Activated CD4-positive, alpha-beta T cell treated with anti-CD3 and anti-CD28 coated beads, Interleukin-10, Interleukin-2, amounts not matched to agents 100 ng/mL and 50 ng/mL, durations not matched to agents 16 hours and 8 hours (primary cell): ENCODE measurements at regions not wholly inside any gene's neighbourhood (a gene's known extent, or its start where the extent isn't known, plus 50 kb on each side); places are given as distances from the start of the nearest gene placed in this dataset.
A peak's percentile ranks its signal among the peaks of the same experiment; 100 is the strongest.

Source experiments
- DNase-seq: peaks from one replicate; pipeline ENCODE4 v3.0.0-alpha.2; 2020

GRCh38 chr10:107848726-107849360 lies 684.3 kb upstream of the SORCS1 start:
- DNase-seq = no peak

- no peak for DNase-seq
Observed at GRCh38 chr10:107847620-107848019, 683.1 kb upstream of the SORCS1 start.

- no peak for DNase-seq
Observed at GRCh38 chr10:107834706-107835105, 670.2 kb upstream of the SORCS1 start.

GRCh38 chr10:107831772-107832171 lies 667.3 kb upstream of the SORCS1 start:
- no peak for DNase-seq

DNA sequence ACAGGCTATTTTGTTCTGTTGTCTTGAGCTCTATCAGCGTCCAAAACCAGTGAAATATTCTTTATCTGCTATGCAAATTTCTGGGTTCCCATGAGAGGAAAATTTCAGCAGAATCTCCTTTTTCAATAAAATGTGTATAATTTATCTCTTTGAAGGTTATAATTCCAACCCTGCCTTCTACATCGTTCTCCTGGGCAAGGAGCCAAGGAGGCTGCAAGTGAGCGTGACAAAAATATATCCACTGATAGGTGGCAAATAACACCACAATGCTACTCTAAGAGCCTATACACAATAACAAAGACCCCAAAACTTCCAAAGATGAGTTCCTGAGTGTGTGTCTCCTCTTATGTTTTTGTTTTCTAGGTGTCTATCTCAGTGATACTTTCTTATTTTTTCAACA lies 664.7 kb upstream of the SORCS1 start:
- DNase-seq = no peak

DNA sequence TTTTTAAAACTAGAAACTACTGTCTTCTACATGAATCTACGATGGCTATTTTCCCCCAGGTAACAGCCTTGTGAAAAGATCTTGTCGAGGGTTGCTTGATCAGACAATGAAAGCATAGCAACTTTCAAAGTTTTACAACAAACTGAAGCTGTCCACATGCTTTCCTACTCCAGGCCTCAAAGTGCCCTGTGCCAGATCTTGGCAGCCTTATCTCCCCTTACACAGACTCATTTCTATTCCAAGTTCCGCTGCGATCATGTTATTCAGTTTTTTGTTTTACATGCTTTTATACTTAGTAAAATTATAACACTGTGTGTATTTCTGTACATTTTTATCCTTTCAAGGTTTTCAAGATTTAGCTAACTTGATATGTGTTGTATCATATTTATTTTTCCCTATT lies 661.7 kb upstream of the SORCS1 start:
- no peak for DNase-seq

- DNase-seq = peak; percentile 3
Observed at GRCh38 chr10:107814865-107815487, 650.5 kb upstream of the SORCS1 start.

DNA sequence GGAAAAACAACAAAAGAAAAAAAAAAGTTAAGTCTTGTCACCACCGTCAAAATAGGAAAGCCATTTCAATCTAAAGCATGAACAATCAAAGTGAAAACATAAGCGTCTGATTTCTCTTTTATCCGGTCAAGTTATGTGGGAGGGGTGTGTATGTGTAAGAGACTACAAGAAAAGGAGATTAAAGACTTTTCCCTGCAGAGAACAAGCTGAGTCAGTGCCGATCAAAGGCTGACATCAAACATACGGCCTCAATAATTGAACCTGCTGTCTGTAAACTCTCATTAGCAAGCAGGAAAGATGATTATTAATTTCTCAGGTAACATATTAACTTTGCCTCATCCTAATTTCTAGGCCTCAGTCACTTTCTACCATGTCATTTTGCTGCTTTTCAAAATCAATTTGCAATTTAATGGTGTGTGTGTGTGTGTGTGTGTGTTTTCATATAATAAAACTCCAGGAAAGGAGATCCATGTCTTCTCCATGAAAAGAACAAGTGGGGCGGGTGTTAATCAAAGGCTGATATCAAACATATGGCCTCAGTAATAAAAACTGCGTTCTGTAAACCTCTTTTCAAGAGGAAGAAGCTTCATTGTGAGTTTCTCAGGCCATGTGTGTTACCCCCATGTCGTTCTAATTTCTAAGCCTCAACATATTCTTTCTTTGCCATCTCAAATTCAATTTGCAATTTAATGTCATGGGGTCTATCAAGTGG lies 649.1 kb upstream of the SORCS1 start:
- DNase-seq = no peak

GRCh38 chr10:107809889-107810288 lies 645.4 kb upstream of the SORCS1 start:
- no peak for DNase-seq

DNA sequence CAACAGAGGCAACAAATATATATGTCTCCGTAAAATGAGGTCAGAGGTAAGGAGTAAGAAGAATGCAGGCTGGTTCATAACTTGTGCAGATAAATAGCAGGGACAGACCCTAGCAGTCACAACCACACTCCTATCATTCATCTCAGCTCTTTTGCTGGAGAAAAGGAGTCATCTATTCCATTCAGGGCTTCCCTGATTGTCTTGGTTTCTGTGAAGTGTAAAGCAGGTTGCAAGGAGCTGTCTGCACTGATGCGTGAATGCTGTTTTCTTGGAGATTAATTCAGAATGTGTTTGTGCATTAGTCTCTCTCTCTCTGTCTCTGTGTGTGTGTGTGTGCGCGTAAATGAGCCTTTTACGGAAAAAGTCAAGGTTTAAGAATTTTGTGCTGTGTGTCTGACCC lies 643.3 kb upstream of the SORCS1 start:
- DNase-seq = no peak

DNA sequence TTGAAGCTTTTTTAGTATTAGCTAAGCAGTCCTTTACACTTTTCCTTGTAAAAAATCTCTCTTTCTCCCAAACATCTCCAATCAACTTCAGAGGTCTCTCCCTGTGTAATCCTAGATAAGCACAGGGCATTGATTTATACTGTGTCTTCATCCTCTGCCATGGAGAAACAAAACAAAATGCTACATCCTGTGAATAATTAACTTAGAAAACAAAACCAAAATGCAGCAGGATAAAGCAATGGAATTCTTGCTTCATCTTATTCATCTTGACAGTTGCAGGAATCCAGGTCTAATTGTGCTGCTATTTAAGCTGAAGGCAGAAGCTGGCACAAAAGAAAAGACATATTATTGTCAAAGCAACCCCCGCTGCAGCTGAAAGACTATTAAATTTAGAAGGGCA lies 641.5 kb upstream of the SORCS1 start:
- DNase-seq = no peak

DNA sequence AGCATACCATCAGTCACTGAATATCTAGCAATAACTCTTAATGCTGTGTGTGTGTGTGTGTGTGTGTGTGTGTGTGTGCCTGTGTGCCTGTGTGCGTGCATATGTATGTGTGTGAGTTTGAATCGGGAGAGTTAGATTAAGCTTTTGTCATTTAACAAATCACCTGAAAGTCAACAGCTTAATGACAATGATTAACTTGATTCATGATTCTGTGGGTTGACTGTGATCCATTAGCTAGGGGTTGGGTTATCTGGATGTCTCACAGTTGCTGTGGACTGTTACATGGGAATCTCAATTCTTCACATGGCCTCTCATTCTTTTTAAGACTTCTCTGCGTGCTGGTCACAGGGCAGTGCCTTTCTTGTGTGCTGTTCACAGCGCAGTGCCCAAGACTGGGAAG lies 639.0 kb upstream of the SORCS1 start:
- DNase-seq = no peak

DNA sequence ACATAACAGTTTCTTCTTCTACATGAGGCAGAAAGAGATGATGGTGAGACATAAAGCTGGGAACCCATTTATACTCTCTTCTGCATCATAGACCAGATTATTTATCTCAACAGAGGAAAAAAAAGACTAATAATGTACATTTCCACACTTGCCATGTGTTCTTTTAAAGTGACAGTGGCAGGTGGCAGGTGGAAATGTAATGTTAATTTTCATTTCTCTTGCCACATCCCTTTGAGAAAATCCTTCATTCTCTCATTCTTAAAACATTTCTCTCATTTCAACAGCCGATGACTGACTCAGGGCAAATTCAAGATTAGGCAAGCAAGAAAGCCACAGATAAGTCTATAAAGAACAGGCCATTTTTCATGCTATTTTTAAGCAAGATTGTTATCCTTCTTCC lies 635.6 kb upstream of the SORCS1 start:
- no peak for DNase-seq

DNA sequence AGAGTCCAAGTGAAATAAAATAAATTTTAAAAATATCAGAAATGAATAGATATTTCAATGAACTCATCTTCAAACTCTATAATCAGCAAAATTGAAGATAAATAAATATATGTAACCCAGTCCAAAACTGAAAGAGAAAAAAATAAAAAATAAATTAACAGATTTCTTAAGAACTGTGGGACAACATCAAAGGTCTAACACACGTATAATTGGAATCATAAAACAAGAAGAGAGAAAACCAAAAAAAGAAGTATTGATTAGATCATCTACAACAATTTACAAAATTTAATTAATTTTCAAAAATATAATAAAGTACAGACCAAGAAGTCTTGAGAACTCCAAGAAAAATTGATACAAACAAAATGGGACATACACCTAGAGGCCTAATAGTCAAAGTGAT lies 625.8 kb upstream of the SORCS1 start:
- no peak for DNase-seq

GRCh38 chr10:107771066-107771465 lies 606.6 kb upstream of the SORCS1 start:
- DNase-seq = no peak

DNA sequence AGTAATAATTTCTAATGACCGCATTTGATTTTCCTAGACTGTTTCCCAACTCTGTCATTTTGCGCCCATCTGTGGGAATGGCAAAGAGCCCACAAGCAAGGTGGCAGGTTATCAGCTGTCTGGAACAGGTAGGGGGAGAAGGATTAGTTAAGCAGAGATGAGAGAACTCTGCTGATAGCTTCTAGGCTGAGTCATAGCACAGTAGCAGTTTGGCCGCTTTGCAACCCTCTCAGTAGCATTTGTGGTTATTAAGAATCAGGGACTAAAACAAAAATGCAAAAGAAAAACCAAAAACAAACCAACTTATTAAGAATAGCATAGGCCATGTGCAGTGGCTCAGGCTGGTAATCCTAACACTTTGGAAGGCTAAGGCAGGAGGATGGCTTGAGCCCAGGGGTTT lies 602.7 kb upstream of the SORCS1 start:
- no peak for DNase-seq

DNA sequence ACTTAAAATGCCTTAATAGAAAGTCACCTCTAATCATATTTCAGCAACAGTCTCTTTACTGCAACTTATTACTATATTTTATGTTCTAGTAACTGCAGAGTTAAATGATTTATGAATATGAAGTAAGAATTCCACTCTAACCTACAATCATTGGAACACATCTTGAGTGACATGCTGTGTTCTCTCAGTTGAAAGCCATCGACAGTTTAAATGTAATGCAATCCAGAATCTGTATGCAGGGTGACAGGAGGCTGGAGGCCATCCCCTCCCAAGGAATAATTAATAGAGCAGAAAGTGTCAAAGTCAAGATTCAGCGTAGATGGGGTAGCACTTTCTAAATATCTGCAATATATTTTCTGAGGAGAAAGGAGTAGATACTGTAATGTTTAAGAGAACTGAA lies 590.3 kb upstream of the SORCS1 start:
- DNase-seq = no peak

- no peak for DNase-seq
Observed at GRCh38 chr10:107749235-107749634, 584.7 kb upstream of the SORCS1 start.

GRCh38 chr10:107747851-107748250 lies 583.3 kb upstream of the SORCS1 start:
- no peak for DNase-seq

DNA sequence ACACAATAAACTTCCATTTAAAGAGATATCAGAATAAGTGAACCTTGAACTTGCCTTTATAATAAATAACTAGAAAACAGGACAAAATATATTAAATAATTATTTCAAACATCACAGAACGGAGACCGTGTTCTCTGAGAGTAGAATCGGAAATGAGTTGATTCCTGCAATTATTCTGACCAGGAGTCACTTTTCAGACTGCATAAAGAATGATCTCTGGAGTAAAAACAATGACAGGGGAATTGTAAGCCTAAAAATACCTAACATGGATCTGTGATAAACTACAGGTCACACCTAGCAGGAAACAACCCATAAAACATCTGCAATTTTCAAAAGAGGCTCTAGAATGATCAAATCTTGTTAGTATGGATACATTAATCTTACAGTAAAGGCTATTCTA lies 577.5 kb upstream of the SORCS1 start:
- no peak for DNase-seq

DNA sequence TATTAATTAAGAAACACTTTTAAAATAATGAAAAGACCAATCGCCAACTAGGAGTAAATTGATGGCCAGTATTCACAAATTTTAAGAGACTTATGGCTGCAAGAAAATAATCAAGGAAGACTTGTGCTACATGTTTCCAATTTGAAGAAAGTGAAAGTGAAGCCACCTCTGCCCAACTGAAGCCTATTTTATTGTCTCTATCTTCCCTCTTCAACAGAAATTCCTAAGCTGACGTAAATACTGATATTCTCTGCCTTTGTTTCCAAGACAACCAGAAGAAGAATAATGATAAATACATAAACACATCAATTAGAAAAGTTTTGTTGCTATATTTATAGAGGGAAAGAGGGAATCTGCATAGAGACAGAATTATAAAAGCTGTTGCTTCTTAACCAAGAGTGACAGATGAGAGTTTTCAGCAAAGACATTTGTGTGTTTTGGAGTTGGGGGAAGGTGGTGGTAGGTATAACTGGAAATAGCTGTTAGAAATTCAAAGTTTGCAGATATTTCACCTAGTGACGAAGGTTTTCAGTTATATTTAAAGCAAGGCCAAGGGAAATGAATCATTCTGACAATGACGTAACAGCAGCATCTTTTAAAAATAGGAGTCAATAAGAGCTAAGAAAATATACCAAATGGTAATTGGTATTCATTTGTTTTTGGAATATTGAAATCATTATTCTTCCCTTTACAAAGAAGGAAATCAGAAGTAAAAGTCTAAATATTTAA lies 576.6 kb upstream of the SORCS1 start:
- DNase-seq = no peak

DNA sequence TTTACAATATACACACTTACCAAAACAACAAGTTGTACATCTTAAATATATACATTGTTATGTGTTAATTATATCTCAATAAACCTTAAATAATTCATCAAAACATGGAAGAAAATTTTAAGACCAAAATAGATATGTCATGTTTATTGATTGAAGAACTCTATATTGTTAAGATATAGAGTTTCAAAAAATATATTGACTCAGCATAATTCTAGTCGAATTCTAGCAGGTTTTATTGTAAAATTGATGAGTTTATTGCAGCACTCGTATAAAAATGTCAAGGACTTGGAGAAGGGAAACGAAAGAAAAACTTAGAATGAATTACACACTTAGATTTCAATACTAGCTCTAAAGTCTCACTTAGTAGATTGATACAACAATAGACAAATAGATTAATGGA lies 575.4 kb upstream of the SORCS1 start:
- DNase-seq = no peak

- DNase-seq = no peak
Observed at GRCh38 chr10:107733328-107734130, 569.0 kb upstream of the SORCS1 start.
